Trophoblast cell (in vitro differentiated cells and primary cell): ENCODE measurements at regions not wholly inside any gene's neighbourhood (a gene's known extent, or its start where the extent isn't known, plus 50 kb on each side); places are given as distances from the start of the nearest gene placed in this dataset.

Source experiments
- DNase-seq, 2 donors: peaks; one replicate each; pipeline ENCODE4 v3.0.0-alpha.2; 2016
- H2AFZ ChIP-seq: 2 replicates; pipeline ENCODE4 v1.6.1; 2013; ENCODE audit warnings: low read length, moderate library complexity, mild to moderate bottlenecking; ENCODE audit not compliant: insufficient read depth, poor library complexity
- H2AK5ac ChIP-seq: 2 replicates; pipeline ENCODE4 v1.6.1; 2013; ENCODE audit warnings: mild to moderate bottlenecking, low read length
- H2BK120ac ChIP-seq: 2 replicates; pipeline ENCODE4 v1.6.1; 2013; ENCODE audit warnings: low read length, mild to moderate bottlenecking, moderate library complexity; ENCODE audit not compliant: insufficient read depth, poor library complexity
- H2BK12ac ChIP-seq: 2 replicates; pipeline ENCODE4 v1.6.1; 2013; ENCODE audit warnings: mild to moderate bottlenecking, low read length, moderate library complexity
- H2BK5ac ChIP-seq: 2 replicates; pipeline ENCODE4 v1.6.1; 2013; ENCODE audit warnings: low read length, low read depth, moderate library complexity, mild to moderate bottlenecking; ENCODE audit not compliant: poor library complexity
- H3K14ac ChIP-seq: 2 replicates; pipeline ENCODE4 v1.6.1; 2013; ENCODE audit warnings: mild to moderate bottlenecking, low read length
- H3K18ac ChIP-seq: 2 replicates; pipeline ENCODE4 v1.6.1; 2013; ENCODE audit warnings: mild to moderate bottlenecking, low read length
- H3K23ac ChIP-seq: 2 replicates; pipeline ENCODE4 v1.6.1; 2013; ENCODE audit warnings: low read length
- H3K27ac ChIP-seq: 2 replicates; pipeline ENCODE4 v1.5.1; 2013; ENCODE audit warnings: low read depth, mild to moderate bottlenecking, inconsistent platforms, low read length, moderate library complexity
- H3K27me3 ChIP-seq: 2 replicates; pipeline ENCODE4 v1.6.1; 2013; ENCODE audit warnings: inconsistent platforms, mild to moderate bottlenecking, low read length, moderate library complexity; ENCODE audit not compliant: insufficient read depth
- H3K36me3 ChIP-seq, 2 experiments: 1 replicate in 1 of 2; 2 replicates in 1 of 2; pipeline ENCODE4 v1.6.1; 2013; ENCODE audit warnings: low read length in 2 of 2, mild to moderate bottlenecking in 2 of 2, moderate library complexity in 1 of 2; ENCODE audit not compliant: insufficient read depth in 2 of 2, control insufficient read depth in 1 of 2
- H3K4ac ChIP-seq: 2 replicates; pipeline ENCODE4 v1.6.1; 2013; ENCODE audit warnings: low read depth, mild to moderate bottlenecking, low read length, moderate library complexity
- H3K4me1 ChIP-seq, 2 experiments: 1 replicate in 1 of 2; 2 replicates in 1 of 2; pipeline ENCODE4 v1.6.1; 2013; ENCODE audit warnings: low read length in 2 of 2, mild to moderate bottlenecking in 2 of 2, moderate library complexity in 1 of 2; ENCODE audit not compliant: insufficient read depth in 2 of 2, control insufficient read depth in 1 of 2
- H3K4me2 ChIP-seq: 2 replicates; pipeline ENCODE4 v1.6.1; 2013; ENCODE audit warnings: inconsistent platforms, mild to moderate bottlenecking, low read length, moderate library complexity
- H3K4me3 ChIP-seq: 2 replicates; pipeline ENCODE4 v1.5.1; 2013; ENCODE audit warnings: mild to moderate bottlenecking, low read depth, low read length, inconsistent platforms
- H3K79me1 ChIP-seq: one replicate; pipeline ENCODE4 v1.6.1; 2013; ENCODE audit warnings: low read length
- H3K79me2 ChIP-seq: 2 replicates; pipeline ENCODE4 v1.6.1; 2013; ENCODE audit warnings: low read length, mild to moderate bottlenecking; ENCODE audit not compliant: control insufficient read depth, insufficient read depth, poor library complexity
- H3K9ac ChIP-seq: 2 replicates; pipeline ENCODE4 v1.6.1; 2013; ENCODE audit warnings: mild to moderate bottlenecking, low read length
- H3K9me3 ChIP-seq: 2 replicates; pipeline ENCODE4 v1.6.1; 2013; ENCODE audit warnings: low read depth, mild to moderate bottlenecking, control low read depth, inconsistent platforms, low read length; ENCODE audit not compliant: insufficient read depth
- H4K12ac ChIP-seq: 2 replicates; pipeline ENCODE4 v1.6.1; 2013; ENCODE audit warnings: low read depth, mild to moderate bottlenecking, low read length, moderate library complexity
- H4K8ac ChIP-seq: 2 replicates; pipeline ENCODE4 v1.6.1; 2013; ENCODE audit warnings: low read depth, mild to moderate bottlenecking, low read length, moderate library complexity
- H4K91ac ChIP-seq: one replicate; pipeline ENCODE4 v1.6.1; 2013; ENCODE audit warnings: low read depth, mild to moderate bottlenecking, low read length, moderate library complexity
- WGBS: extraction: QIAGEN DNeasy Blood & Tissue Kit; methylation state at CpG from one replicate; pipeline ENCODE4 v1.1.7; 2013; ENCODE audit warnings: missing lambda C conversion rate; ENCODE audit not compliant: insufficient read length, insufficient coverage; ENCODE audit errors: extremely low coverage; 5-methylcytosine and 5-hydroxymethylcytosine counted together

DNA sequence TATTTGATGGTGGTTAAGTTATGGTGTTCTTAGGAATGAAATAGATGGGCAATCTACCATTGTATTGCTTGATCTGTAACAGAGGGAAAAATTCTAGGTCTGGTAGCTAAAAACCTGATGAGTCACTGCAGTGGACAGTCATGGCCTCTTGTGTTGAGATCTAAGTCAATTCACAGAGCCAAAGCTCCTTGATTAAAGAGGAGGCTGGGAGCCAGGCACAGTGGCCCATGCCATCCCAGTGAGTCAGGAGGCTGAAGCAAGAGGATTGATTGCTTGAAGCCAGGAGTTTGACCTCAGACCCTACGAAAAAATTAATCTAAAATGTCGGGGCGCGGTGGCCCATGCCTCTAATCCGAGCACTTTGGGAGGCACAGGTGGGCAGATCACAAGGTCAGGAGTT lies 67.1 kb upstream of the KPNA3 start:
- Histone ChIP-seq H3K4me3 (no peak overlapping the region), H3K23ac (no peak overlapping the region), H3K4ac (no peak overlapping the region), H3K79me1 (no peaks in the 10 kb centered on the region), H3K79me2 (no peaks in the 10 kb centered on the region), H3K27me3 (no peaks in the 10 kb centered on the region), H4K91ac (peak overlapping the region; percentile 33), H3K9ac (no peak overlapping the region), H3K18ac (no peak overlapping the region), H2BK120ac (no peak overlapping the region), H3K4me1 (peaks cover 0 to 3% of the 10 kb centered on the region in 2 experiments), H2AK5ac (no peak overlapping the region), H2BK5ac (peak overlapping the region; percentile 33), H3K27ac (no peak overlapping the region), H4K8ac (no peak overlapping the region), H4K12ac (no peak overlapping the region), H3K9me3 (peaks cover 4% of the 10 kb centered on the region), H3K4me2 (no peak overlapping the region), H3K14ac (no peak overlapping the region), H3K36me3 (no peaks in the 10 kb centered on the region), H2BK12ac (no peak overlapping the region), H2AFZ (no peak overlapping the region)
- WGBS = no CpG with 5 or more reads among the region's 5 CpGs
- peak; percentile 87 to 92 for DNase-seq

GRCh38 chr13:49858178-49858856 lies 65.8 kb upstream of the KPNA3 start:
- H3K4me2 ChIP-seq = no peak overlapping the region
- H4K8ac ChIP-seq = no peak overlapping the region
- H3K18ac ChIP-seq = no peak overlapping the region
- no peaks in the 10 kb centered on the region for H3K27me3 ChIP-seq
- H2BK12ac ChIP-seq = no peak overlapping the region
- H3K9me3 ChIP-seq = peaks cover 2% of the 10 kb centered on the region
- no peak overlapping the region for H2BK120ac ChIP-seq
- H3K4me3 ChIP-seq = no peak overlapping the region
- DNase-seq = peak; percentile 82 to 94
- no peak overlapping the region for H2AFZ ChIP-seq
- H3K4me1 ChIP-seq = peaks cover 0 to 3% of the 10 kb centered on the region in 2 experiments
- no peak overlapping the region for H3K9ac ChIP-seq
- H3K4ac ChIP-seq = no peak overlapping the region
- WGBS = no CpG with 5 or more reads among the region's 3 CpGs
- no peaks in the 10 kb centered on the region for H3K79me2 ChIP-seq
- H3K27ac ChIP-seq = no peak overlapping the region
- H3K36me3 ChIP-seq = no peaks in the 10 kb centered on the region
- no peak overlapping the region for H4K12ac ChIP-seq
- H3K14ac ChIP-seq = no peak overlapping the region
- no peak overlapping the region for H4K91ac ChIP-seq
- H3K23ac ChIP-seq = no peak overlapping the region
- H3K79me1 ChIP-seq = no peaks in the 10 kb centered on the region
- H2AK5ac ChIP-seq = no peak overlapping the region
- H2BK5ac ChIP-seq = no peak overlapping the region

DNA sequence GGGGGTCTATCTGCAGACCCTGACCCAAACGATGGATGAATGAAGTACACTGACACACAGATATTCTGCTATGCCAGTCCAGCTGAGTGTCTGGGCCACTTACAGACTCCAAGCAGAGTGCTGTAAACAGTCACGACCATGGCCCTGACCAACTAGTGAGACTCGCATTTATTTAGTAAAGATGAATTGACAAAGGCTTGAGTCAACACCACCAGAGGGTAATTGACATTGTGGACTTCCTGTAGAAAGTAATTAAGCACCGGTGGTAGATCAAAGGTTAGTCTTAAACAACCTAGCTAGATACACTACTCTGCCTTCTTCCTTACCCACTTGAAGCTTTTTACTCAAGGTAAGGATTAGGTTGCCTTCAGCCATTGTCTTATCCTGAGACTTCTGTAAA lies 63.4 kb upstream of the KPNA3 start:
- Histone ChIP-seq H2AFZ (no peak overlapping the region), H2AK5ac (no peak overlapping the region), H3K18ac (no peak overlapping the region), H3K27me3 (no peaks in the 10 kb centered on the region), H4K8ac (no peak overlapping the region), H3K79me1 (no peaks in the 10 kb centered on the region), H3K27ac (no peak overlapping the region), H2BK5ac (no peak overlapping the region), H3K9ac (no peak overlapping the region), H3K36me3 (no peaks in the 10 kb centered on the region), H2BK12ac (no peak overlapping the region), H3K14ac (no peak overlapping the region), H3K4me3 (no peak overlapping the region), H4K12ac (no peak overlapping the region), H3K9me3 (peaks cover 2% of the 10 kb centered on the region), H3K4me2 (no peak overlapping the region), H4K91ac (no peak overlapping the region), H3K23ac (no peak overlapping the region), H3K4me1 (peaks cover 0 to 3% of the 10 kb centered on the region in 2 experiments), H3K4ac (no peak overlapping the region), H3K79me2 (no peaks in the 10 kb centered on the region), H2BK120ac (no peak overlapping the region)
- DNase-seq = no peak
- no CpG with 5 or more reads among the region's 4 CpGs for WGBS

GRCh38 chr13:49853535-49853934 lies 61.1 kb upstream of the KPNA3 start:
- Histone ChIP-seq H3K4me2 (no peak overlapping the region), H4K8ac (no peak overlapping the region), H3K4me1 (no peaks in the 10 kb centered on the region), H2BK12ac (no peak overlapping the region), H3K4ac (no peak overlapping the region), H2BK5ac (no peak overlapping the region), H4K91ac (no peak overlapping the region), H2BK120ac (no peak overlapping the region), H3K14ac (no peak overlapping the region), H3K79me2 (no peaks in the 10 kb centered on the region), H3K23ac (no peak overlapping the region), H2AK5ac (no peak overlapping the region), H3K79me1 (no peaks in the 10 kb centered on the region), H3K27ac (no peak overlapping the region), H3K36me3 (no peaks in the 10 kb centered on the region), H3K9me3 (peaks cover 2% of the 10 kb centered on the region), H2AFZ (no peak overlapping the region), H3K27me3 (no peaks in the 10 kb centered on the region), H4K12ac (no peak overlapping the region), H3K18ac (no peak overlapping the region), H3K9ac (no peak overlapping the region), H3K4me3 (no peak overlapping the region)
- no peak for DNase-seq
- no CpG with 5 or more reads among the region's 1 CpG for WGBS
